ENCODE measurements at regions not wholly inside any gene's neighbourhood (a gene's known extent, or its start where the extent isn't known, plus 50 kb on each side); places are given as distances from the start of the nearest gene placed in this dataset.

DNA sequence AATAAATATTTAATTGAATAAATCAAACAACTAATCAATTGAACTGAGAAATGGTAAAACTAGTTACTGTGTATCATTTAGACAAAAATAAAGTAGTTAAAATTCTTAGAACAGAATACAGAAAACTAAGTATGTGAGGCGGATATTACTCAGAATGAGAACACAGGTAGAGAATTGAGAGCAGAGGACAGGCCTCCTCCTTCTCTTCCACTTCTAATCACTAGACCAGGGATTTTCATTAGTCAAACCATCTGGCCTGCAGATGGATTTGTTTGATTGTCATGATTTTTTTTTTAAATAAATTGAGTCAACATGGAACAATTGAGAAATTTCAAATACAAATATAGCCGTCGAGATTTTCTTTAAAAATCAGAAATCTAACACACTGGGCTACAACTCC lies 198.6 kb upstream of the HMHB1 start:
- H3K4me3 ChIP-seq, result no peak overlapping the region
- no peak overlapping the region for H3K27ac ChIP-seq
- H3K36me3 ChIP-seq, result no peaks in the 10 kb centered on the region
- no peak for DNase-seq (ENCODE audit: extremely low spot score in 2 of 2)
- no peaks in the 10 kb centered on the region for H3K4me1 ChIP-seq
- no peaks in the 10 kb centered on the region for H3K27me3 ChIP-seq
- no peaks in the 10 kb centered on the region for H3K9me3 ChIP-seq
- intact Hi-C loops (cut with DNase I), result no loop called here
- TF ChIP-seq POLR2AphosphoS5 (IDR thresholded peaks at IDR 0.05; ENCODE audit: insufficient read depth in 1 of 2, low read depth in 1 of 2), result no peak
- TF ChIP-seq, protein P1, sequence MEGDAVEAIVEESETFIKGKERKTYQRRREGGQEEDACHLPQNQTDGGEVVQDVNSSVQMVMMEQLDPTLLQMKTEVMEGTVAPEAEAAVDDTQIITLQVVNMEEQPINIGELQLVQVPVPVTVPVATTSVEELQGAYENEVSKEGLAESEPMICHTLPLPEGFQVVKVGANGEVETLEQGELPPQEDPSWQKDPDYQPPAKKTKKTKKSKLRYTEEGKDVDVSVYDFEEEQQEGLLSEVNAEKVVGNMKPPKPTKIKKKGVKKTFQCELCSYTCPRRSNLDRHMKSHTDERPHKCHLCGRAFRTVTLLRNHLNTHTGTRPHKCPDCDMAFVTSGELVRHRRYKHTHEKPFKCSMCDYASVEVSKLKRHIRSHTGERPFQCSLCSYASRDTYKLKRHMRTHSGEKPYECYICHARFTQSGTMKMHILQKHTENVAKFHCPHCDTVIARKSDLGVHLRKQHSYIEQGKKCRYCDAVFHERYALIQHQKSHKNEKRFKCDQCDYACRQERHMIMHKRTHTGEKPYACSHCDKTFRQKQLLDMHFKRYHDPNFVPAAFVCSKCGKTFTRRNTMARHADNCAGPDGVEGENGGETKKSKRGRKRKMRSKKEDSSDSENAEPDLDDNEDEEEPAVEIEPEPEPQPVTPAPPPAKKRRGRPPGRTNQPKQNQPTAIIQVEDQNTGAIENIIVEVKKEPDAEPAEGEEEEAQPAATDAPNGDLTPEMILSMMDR (IDR thresholded peaks at IDR 0.05), result no peak
- TF ChIP-seq POLR2A (IDR thresholded peaks at IDR 0.05), result no peak

DNA sequence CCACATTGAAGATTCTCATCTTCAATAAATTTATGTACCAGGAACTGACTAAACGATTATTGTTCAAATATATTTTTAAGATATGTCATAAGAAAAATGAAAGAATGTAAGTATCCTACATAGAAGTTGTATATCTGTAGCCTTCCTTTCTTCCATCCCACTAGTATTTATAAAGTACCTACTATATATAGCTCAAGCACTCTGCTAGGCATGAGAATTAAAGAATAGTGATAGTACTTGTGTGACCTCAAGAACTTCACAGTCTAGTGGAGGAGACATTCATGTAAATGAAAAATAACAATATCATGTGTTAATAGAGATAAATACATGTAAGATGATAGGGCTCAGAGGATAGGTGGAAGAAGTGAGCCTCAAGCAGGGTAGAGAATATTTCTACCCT lies 201.0 kb upstream of the HMHB1 start:
- Histone ChIP-seq H3K9me3 (no peaks in the 10 kb centered on the region), H3K4me3 (no peak overlapping the region), H3K36me3 (no peaks in the 10 kb centered on the region), H3K27me3 (no peaks in the 10 kb centered on the region), H3K4me1 (no peaks in the 10 kb centered on the region), H3K27ac (no peak overlapping the region)
- DNase-seq (ENCODE audit: extremely low spot score in 2 of 2), result no peak
- TF ChIP-seq POLR2AphosphoS5 (IDR thresholded peaks at IDR 0.05; ENCODE audit: insufficient read depth in 1 of 2, low read depth in 1 of 2) (no peak), POLR2A (IDR thresholded peaks at IDR 0.05) (no peak)
- TF ChIP-seq, protein P1 (IDR thresholded peaks at IDR 0.05), result no peak
- intact Hi-C loops (cut with DNase I), result no loop called here

DNA sequence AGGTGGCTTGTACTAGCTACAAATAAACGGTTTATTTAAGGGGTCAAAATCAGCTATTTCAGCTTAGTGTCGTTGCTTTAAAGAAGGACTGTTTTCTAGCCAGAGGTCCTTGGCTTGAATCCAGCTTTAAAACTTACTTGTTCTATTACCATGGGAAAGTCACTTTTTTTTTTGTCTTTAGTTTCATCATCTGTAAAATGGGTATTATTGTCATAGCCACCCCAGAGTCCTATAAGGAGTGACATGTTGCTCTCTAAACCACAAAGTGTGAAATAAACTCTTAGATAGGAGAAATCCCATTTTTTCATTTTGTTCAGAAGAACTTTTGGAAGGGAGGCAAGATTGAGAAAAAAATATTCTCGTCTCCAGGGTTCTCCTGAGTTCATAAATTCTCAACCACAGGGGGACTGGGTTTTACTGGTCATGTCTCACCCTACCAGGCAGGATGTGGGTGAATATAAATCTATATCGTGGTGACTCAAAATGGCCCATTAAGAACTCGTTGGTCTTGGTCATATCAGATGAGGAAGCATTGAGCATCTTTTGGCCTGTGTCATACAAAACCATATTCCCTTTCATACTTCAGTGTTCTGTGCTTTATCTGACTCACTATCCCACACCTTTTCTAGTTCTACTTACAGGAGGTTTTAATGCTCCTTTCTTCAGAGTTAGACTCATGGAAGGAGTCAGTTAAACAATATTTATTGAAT lies 202.7 kb upstream of the NR3C1 start:
- Histone ChIP-seq H3K36me3 (no peaks in the 10 kb centered on the region), H3K9me3 (no peaks in the 10 kb centered on the region), H3K4me1 (no peaks in the 10 kb centered on the region), H3K27ac (no peak overlapping the region), H3K4me3 (no peak overlapping the region), H3K27me3 (no peaks in the 10 kb centered on the region)
- no peak for DNase-seq (ENCODE audit: extremely low spot score in 2 of 2)
- TF ChIP-seq POLR2A (IDR thresholded peaks at IDR 0.05) (no peak), POLR2AphosphoS5 (IDR thresholded peaks at IDR 0.05; ENCODE audit: insufficient read depth in 1 of 2, low read depth in 1 of 2) (no peak)
- TF ChIP-seq, protein P1 (IDR thresholded peaks at IDR 0.05), result no peak
- intact Hi-C loops (cut with DNase I), result no loop called here

DNA sequence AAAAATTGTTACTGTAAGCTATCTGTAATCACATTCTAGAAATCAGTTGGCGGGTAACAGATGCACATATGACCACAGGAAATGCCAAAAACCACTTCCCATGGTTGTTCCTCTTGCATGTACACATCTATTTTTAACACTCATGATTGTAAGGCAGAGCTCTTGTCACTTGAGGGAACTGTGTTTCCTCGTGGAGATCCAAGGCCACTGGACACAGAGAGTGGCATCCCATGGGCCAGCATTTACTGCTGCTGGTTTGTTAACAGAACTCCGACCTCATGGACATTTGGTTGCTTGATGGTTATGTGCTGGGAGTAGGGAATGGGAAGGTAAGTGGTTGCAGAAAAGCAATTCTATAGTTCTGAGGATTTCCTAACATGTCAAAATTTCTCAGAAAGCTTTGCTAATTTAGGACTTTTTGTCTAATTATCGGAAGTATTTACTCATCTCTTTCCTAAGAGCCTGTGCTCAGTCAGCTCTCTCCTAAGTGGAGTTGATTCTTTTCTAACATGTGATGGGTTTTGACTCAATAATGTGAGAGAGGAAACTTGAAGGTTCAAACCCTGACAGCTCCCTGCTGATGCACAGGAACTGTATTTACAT lies 202.0 kb upstream of the NR3C1 start:
- DNase-seq (ENCODE audit: extremely low spot score in 2 of 2), result no peak
- Histone ChIP-seq H3K4me3 (no peak overlapping the region), H3K9me3 (no peaks in the 10 kb centered on the region), H3K27ac (no peak overlapping the region), H3K27me3 (no peaks in the 10 kb centered on the region), H3K4me1 (no peaks in the 10 kb centered on the region), H3K36me3 (no peaks in the 10 kb centered on the region)
- intact Hi-C loops (cut with DNase I), result no loop called here
- TF ChIP-seq POLR2A (IDR thresholded peaks at IDR 0.05), result no peak
- TF ChIP-seq, protein P1 (IDR thresholded peaks at IDR 0.05), result no peak
- TF ChIP-seq POLR2AphosphoS5 (IDR thresholded peaks at IDR 0.05; ENCODE audit: insufficient read depth in 1 of 2, low read depth in 1 of 2), result no peak

DNA sequence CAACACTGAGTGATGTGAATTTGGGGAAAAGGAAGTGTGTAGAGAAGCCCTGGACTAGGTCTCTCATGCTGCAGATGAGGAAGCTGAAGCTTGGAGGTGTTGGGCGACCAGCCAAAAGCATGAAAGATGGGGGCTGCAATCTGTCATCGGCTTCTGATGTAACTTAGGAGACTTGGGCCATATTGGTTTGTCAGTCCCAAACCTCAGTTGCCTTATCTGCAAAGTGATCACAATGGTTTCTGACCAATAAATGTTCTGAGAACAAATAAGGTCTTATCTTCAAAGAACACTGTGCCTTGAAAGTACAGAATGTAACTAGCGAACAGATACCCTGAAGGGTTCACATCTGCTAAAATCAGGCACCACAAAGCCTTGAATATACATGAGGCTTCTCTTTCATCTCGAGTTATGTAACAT lies 198.4 kb upstream of the NR3C1 start:
- no peak overlapping the region for H3K27ac ChIP-seq
- TF ChIP-seq POLR2A (IDR thresholded peaks at IDR 0.05) (no peak), POLR2AphosphoS5 (IDR thresholded peaks at IDR 0.05; ENCODE audit: insufficient read depth in 1 of 2, low read depth in 1 of 2) (no peak)
- TF ChIP-seq, protein P1 (IDR thresholded peaks at IDR 0.05), result no peak
- no peak overlapping the region for H3K4me3 ChIP-seq
- no peak for DNase-seq (ENCODE audit: extremely low spot score in 2 of 2)
- intact Hi-C loops (cut with DNase I), result no loop called here
- no peaks in the 10 kb centered on the region for H3K9me3 ChIP-seq
- no peaks in the 10 kb centered on the region for H3K36me3 ChIP-seq
- no peaks in the 10 kb centered on the region for H3K4me1 ChIP-seq
- H3K27me3 ChIP-seq, result no peaks in the 10 kb centered on the region
